ENCODE measurements at regions not wholly inside any gene's neighbourhood (a gene's known extent, or its start where the extent isn't known, plus 50 kb on each side); places are given as distances from the start of the nearest gene placed in this dataset.

DNA sequence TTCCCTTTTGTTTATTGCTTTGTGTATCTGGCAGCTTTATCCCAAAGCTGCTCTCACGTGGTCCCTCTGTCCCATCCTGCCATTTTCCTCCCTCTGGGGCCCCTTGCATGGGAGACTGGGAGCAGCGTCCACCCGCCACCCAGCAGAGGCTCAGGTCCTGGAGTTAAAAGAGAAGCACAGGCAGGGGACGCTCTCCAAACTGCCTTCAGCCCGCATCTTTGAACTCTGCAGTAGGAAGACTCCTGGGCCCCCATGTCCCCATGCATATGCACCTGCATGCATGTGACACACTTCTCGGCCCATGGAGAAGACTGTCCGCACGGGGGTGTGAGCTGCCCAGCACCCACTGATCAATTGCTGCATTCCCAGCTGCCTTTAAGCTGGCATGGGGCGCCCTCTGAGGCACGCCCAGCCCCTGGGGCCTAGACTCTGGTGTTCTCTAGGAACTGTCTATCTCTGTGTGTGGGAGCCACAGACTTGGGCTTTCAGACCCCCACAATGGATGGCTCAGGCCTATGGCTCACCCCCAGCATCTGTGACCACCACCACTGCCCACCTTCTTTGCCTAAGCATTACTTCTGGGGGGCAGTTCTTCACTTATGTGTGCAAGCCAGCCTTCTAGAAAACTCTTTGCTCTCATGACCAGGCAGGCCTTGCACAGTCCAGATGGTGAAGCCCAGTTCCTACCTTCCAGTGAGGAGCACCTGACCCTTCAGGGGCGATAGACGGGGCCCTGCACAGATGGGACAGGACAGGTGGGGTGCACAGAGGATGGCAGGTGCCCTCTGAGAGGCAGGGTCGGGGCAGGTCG is 96.1 kb upstream of the DIO3 start:
- Histone ChIP-seq H3K4me1 (ENCODE audit: control insufficient read depth in 1 of 2, insufficient read depth in 2 of 2, low read length in 2 of 2) (no peaks in the 10 kb centered on the region), H3K27ac (ENCODE audit: low read depth in 1 of 2, low read length in 2 of 2) (no peak overlapping the region), H3K9ac (ENCODE audit: insufficient read depth, low read length, poor library complexity, severe bottlenecking) (no peak overlapping the region), H3K27me3 (ENCODE audit: control insufficient read depth in 2 of 2, insufficient read depth in 2 of 2, low read length in 2 of 2) (peaks cover 8 to 11% of the 10 kb centered on the region in 2 donors), H3K9me3 (replicated peaks in 1 of 2; ENCODE audit: control insufficient read depth in 1 of 2, insufficient read depth in 1 of 2, low read length in 2 of 2) (no peaks in the 10 kb centered on the region), H3K36me3 (replicated peaks in 1 of 2; ENCODE audit: control insufficient read depth in 1 of 2, insufficient read depth in 2 of 2, low read length in 2 of 2) (no peaks in the 10 kb centered on the region), H3K4me3 (replicated peaks in 1 of 3; ENCODE audit: low read depth in 2 of 3, low read length in 3 of 3) (no peak overlapping the region), H3K4me2 (replicated peaks; ENCODE audit: extremely low read depth, low read length, poor library complexity, severe bottlenecking) (no peak overlapping the region), H4K20me1 (ENCODE audit: insufficient read depth, low read length) (no peaks in the 10 kb centered on the region), H2AFZ (ENCODE audit: insufficient read depth, low read depth, low read length, poor library complexity, severe bottlenecking) (no peak overlapping the region), H3K79me2 (ENCODE audit: insufficient read depth, low read length) (no peaks in the 10 kb centered on the region)
- Mint-ChIP-seq H3K4me1 (no peaks in the 10 kb centered on the region), H3K9me3 (no peaks in the 10 kb centered on the region), H3K27me3 (ENCODE audit: low read depth in 3 of 3) (peaks cover 12 to 19% (median 17%) of the 10 kb centered on the region in 3 donors), H3K36me3 (no peaks in the 10 kb centered on the region), H3K27ac (no peak overlapping the region), H3K4me3 (no peak overlapping the region)
- DNase-seq = no peak
- 89% methylated on average over 13 of the region's 14 CpGs for WGBS (ENCODE audit: insufficient coverage)
- intact Hi-C loops (cut with micrococcal nuclease) = no loop called here
- no peak for TF ChIP-seq CTCF (IDR thresholded peaks at IDR 0.05)

DNA sequence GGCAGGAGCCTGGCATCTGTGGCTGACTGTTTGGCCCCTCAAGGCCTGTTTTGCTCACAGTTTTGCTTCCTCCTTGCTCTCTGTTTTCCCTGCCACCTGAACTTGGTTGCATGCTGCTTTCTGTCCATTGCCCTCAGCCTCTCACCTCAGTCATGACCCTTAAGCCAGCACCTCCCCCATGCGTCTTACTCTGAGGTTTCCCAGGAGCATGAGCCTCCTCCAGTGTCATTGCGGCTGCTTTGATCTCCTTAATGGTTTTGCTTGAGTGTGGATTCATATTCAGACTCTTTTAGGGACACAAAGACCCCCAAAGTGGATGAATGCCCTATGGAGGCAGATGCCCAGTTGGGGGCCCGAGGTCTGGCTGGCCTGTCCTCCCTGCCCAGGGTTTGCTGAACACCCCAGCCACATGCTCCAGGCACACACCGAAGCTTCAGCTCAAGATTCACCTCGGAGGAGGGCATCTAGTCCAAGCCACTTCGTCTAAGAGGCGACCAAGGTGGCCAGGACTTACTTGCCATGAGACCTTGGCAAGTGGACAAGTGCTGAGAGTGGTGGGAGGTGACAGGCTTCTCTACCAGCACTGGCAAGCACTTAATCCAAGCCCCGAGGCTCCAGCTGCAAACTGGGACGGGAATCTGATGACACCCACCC is 95.4 kb upstream of the DIO3 start:
- WGBS (ENCODE audit: insufficient coverage) = 94% methylated on average over 6 of the region's 9 CpGs

More for the DNA sequence above, 95.4 kb upstream of the DIO3 start:
- Histone ChIP-seq H3K4me1 (ENCODE audit: control insufficient read depth in 1 of 2, insufficient read depth in 2 of 2, low read length in 2 of 2) (no peaks in the 10 kb centered on the region), H3K27me3 (ENCODE audit: control insufficient read depth in 2 of 2, insufficient read depth in 2 of 2, low read length in 2 of 2) (peaks cover under 1 to 4% of the 10 kb centered on the region in 2 donors), H3K79me2 (ENCODE audit: insufficient read depth, low read length) (no peaks in the 10 kb centered on the region), H3K9me3 (replicated peaks in 1 of 2; ENCODE audit: control insufficient read depth in 1 of 2, insufficient read depth in 1 of 2, low read length in 2 of 2) (no peaks in the 10 kb centered on the region), H3K9ac (ENCODE audit: insufficient read depth, low read length, poor library complexity, severe bottlenecking) (no peak overlapping the region), H2AFZ (ENCODE audit: insufficient read depth, low read depth, low read length, poor library complexity, severe bottlenecking) (no peak overlapping the region), H4K20me1 (ENCODE audit: insufficient read depth, low read length) (no peaks in the 10 kb centered on the region), H3K4me2 (replicated peaks; ENCODE audit: extremely low read depth, low read length, poor library complexity, severe bottlenecking) (no peak overlapping the region), H3K4me3 (replicated peaks in 1 of 3; ENCODE audit: low read depth in 2 of 3, low read length in 3 of 3) (no peak overlapping the region), H3K36me3 (replicated peaks in 1 of 2; ENCODE audit: control insufficient read depth in 1 of 2, insufficient read depth in 2 of 2, low read length in 2 of 2) (no peaks in the 10 kb centered on the region), H3K27ac (ENCODE audit: low read depth in 1 of 2, low read length in 2 of 2) (no peak overlapping the region)
- Mint-ChIP-seq H3K4me3 (no peak overlapping the region), H3K27ac (no peak overlapping the region), H3K36me3 (no peaks in the 10 kb centered on the region), H3K4me1 (no peaks in the 10 kb centered on the region), H3K27me3 (ENCODE audit: low read depth in 3 of 3) (peaks cover 4 to 11% (median 9%) of the 10 kb centered on the region in 3 donors), H3K9me3 (no peaks in the 10 kb centered on the region)
- TF ChIP-seq CTCF (IDR thresholded peaks at IDR 0.05) = no peak
- intact Hi-C loops (cut with micrococcal nuclease) = no loop called here
- no peak for DNase-seq

Data from CD14-positive monocyte (primary cell).